D721Med (cell line): ENCODE measurements at regions not wholly inside any gene's neighbourhood (a gene's known extent, or its start where the extent isn't known, plus 50 kb on each side); places are given as distances from the start of the nearest gene placed in this dataset.

ENCODE experiments used
- DNase-seq: peaks from one replicate; pipeline ENCODE4 v3.0.0; 2011; ENCODE audit warnings: low spot score; ENCODE audit not compliant: insufficient read length
- FAIRE-seq: peaks from 2 replicates; lab custom pipeline; 2011; peaks lifted over from hg19 to GRCh38; lab: Jason Lieb, UNC
- TF ChIP-seq, protein P1 (sequence below): IDR thresholded peaks from 2 replicates; pipeline ENCODE4 v1.5.1; 2012; ENCODE audit warnings: mild to moderate bottlenecking, control low read depth; ENCODE audit not compliant: insufficient read depth; ENCODE audit errors: missing control alignments

DNA sequence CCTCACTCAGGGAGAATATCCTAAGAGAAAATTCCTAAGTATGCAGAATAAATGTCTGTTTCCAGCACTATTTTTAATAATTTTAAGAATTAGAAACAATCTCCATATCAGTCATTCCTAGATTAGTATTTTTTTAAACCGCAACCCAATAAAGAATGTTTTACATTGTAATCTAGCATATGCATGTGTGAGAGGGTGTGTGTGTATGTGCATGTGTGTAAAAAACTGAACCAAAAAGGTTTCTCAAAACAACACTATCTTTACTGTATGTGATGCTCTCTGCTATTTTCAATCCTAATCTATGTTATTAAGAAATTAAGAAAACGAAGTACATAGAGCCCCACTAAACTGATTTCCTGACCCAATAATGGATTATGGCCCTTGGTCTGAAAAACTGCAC, 90.6 kb upstream of the AKIP1 start:
- TF ChIP-seq, protein P1, sequence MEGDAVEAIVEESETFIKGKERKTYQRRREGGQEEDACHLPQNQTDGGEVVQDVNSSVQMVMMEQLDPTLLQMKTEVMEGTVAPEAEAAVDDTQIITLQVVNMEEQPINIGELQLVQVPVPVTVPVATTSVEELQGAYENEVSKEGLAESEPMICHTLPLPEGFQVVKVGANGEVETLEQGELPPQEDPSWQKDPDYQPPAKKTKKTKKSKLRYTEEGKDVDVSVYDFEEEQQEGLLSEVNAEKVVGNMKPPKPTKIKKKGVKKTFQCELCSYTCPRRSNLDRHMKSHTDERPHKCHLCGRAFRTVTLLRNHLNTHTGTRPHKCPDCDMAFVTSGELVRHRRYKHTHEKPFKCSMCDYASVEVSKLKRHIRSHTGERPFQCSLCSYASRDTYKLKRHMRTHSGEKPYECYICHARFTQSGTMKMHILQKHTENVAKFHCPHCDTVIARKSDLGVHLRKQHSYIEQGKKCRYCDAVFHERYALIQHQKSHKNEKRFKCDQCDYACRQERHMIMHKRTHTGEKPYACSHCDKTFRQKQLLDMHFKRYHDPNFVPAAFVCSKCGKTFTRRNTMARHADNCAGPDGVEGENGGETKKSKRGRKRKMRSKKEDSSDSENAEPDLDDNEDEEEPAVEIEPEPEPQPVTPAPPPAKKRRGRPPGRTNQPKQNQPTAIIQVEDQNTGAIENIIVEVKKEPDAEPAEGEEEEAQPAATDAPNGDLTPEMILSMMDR: no peak
- FAIRE-seq: no peak
- DNase-seq: no peak

DNA sequence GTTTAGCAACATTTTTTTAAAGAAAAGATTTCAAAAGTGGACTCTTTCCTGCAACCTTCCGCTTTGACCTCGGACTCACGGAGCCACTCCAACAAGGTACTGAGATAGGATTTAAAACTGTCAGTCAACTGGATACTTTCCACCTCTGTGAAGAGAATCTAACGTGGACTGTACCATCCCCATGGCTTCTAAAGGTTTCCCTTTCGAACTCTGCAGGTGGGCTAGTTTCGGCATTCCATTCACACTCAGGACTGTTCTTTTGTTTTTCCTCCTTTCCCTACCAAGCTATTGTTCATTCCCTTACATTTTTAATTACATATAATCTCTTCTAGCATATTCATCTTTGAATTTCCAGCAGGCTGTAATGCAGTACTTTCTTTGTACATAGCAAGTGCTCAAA, 88.5 kb upstream of the AKIP1 start:
- FAIRE-seq (no peak), DNase-seq (no peak)
- TF ChIP-seq, protein P1: no peak

DNA sequence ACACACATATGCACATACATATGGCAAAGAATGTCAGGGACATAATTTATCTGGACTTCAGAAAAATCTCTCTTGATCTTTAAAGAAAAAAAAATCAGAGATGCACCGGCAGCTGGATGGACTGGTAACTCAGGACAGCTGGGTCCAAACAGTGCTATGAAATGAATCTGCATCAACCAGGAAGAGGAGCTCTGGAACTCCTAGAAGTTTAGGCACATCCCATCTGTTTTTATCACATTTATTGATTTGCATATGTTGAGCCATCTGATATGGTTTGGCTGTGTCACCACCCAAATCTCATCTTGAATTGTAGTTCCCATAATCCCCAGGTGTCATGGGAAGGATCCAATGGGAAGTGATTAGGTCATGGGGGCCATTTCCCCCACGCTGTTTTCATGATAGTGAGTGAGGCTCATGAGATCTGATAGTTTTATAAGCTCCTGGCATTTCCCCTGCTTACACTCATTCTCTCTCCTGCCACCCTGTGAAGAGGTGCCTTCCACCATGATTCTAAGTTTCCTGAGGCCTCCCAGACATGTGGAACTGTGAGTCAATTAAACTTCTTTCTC, 87.7 kb upstream of the AKIP1 start:
- DNase-seq (no peak), FAIRE-seq (no peak)
- TF ChIP-seq, protein P1: no peak

DNA sequence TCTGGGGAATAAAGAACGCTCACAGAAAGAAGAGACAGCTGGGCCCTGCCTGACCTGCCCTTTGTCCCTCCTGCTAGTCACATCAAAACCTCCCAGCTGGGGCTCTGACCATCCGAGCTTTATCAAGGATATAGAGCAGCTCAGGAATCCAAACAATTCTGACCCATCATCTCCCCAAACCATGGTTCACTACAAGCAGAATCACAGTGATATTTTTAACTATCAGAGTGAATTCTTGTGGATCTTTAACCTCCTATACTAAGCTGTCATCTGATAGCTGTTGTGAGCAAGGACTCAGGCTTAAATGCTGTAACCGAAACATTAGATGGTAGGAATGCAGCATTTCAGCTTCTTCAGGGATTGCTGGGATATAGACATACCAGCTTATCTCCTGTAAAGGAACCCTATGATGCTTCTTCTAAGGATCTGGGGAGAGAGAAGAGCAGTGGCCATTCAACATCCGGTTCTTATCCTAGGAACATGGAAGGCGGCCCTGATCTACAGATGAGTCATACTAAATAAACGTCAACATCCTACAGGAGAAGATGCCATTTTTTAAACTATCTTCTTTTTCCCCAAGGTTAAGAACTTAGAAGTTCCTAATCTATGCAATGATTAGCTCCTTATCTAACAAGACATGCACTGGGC, 84.7 kb upstream of the AKIP1 start:
- no peak for DNase-seq
- TF ChIP-seq, protein P1: no peak
- FAIRE-seq: no peak

DNA sequence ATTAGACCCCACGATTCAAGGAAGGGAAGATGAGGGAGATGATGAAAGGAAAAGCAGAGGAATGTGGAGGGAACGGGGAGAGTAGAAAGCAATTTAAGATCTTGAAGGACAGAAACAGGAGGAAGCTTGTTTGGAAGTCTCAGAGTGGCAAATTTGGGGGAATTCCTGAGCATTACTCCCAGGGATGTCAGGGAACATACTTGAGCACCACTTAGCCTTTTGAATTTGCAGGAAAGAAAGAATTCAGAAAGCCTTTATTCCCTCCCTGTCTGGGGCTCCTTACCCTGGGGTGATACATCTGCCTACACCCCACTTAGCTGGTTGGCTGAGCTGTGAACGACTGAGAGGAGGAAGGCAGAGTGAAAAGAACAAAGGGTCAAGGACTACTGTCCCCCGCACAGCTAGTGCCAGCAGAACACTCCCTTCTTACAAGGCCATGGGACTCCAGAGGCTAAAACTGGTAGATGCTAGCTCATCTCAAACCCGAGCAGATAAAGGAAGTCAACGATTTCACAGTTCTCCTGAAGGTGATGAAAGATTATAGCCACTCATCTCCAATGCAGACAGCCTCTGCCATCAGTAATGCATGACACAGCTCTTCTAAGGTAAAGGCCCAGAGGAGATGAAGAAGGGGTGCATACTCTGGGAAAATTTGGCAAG, 84.0 kb upstream of the AKIP1 start:
- DNase-seq (no peak), FAIRE-seq (no peak)
- TF ChIP-seq, protein P1: no peak

DNA sequence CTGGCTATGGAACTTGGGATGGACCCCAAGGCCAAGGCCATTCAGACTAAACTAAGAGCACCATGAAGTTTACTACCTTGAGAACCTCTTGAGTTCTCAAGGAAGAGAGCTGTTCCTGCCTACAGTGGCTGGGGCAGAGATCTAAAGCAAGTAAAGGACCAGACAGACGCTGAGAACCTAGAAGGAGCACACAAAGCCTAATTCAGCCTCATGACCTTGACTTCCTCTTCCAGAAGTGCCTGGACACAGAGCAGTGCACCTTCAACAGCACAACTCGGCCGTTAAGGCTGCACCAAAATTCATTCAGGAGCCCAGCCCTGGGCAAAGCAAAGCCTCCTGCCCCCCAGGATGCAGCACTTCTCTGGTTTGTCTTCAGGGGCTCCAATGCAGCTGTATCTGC, 82.9 kb upstream of the AKIP1 start:
- no peak for DNase-seq
- FAIRE-seq: no peak

More for the DNA sequence above, 82.9 kb upstream of the AKIP1 start:
- TF ChIP-seq, protein P1: no peak
